ENCODE measurements at regions not wholly inside any gene's neighbourhood (a gene's known extent, or its start where the extent isn't known, plus 50 kb on each side); places are given as distances from the start of the nearest gene placed in this dataset.

DNA sequence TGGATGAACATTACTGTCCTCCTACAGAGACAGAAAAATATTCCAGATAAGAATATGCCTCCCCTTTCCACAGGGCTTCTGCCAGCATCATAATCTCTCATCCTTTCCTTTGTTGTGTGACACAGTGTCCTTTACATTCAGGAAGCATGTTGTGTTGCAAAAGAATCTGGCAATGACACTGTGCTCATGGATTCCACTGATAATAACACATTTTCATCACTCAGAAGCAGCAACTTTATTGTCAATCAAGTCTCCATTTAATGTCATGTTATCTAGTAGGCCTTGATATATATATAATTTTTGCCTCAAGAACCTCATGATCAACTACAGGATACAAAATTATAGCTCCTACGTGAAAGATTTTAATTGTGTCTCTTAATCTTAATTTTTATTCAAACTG is 833.9 kb downstream of the FSTL5 start:
- no peaks in the 10 kb centered on the region for H3K27me3 ChIP-seq (ENCODE audit: control insufficient read depth, insufficient read depth, low read length)

DNA sequence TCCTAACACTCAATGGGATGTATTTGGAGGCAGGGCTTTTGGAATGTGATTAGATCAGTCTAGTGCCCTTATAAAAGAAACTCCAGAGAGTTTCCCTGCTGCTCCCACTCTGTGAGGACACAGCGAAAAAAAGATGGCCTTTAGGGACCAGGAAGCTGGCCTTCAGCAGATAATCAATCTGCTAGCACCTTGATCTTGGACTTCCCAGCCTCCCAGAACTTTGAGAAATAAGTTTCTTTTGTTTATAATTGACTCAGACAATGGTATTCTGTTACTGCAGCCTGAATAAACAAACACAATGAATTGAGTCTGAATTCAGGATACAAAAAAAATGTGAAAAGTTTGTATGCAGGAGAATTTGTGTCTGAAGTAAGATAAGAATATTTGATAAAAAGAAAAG is 842.1 kb downstream of the FSTL5 start:
- no peaks in the 10 kb centered on the region for H3K36me3 ChIP-seq (ENCODE audit: control insufficient read depth in 2 of 3, insufficient read depth in 3 of 3, low read length in 3 of 3)
- no peaks in the 10 kb centered on the region for H3K9me3 ChIP-seq (ENCODE audit: control insufficient read depth in 2 of 3, insufficient read depth in 1 of 3, low read length in 3 of 3)
- no peak overlapping the region for H3K9ac ChIP-seq (ENCODE audit: low read length in 3 of 3)
- intact Hi-C loops (cut with DNase I) = no loop called here
- H3K27me3 ChIP-seq (ENCODE audit: control insufficient read depth, insufficient read depth, low read length) = no peaks in the 10 kb centered on the region
- FAIRE-seq (no peak), DNase-seq (no peak)
- TF ChIP-seq, protein P1, sequence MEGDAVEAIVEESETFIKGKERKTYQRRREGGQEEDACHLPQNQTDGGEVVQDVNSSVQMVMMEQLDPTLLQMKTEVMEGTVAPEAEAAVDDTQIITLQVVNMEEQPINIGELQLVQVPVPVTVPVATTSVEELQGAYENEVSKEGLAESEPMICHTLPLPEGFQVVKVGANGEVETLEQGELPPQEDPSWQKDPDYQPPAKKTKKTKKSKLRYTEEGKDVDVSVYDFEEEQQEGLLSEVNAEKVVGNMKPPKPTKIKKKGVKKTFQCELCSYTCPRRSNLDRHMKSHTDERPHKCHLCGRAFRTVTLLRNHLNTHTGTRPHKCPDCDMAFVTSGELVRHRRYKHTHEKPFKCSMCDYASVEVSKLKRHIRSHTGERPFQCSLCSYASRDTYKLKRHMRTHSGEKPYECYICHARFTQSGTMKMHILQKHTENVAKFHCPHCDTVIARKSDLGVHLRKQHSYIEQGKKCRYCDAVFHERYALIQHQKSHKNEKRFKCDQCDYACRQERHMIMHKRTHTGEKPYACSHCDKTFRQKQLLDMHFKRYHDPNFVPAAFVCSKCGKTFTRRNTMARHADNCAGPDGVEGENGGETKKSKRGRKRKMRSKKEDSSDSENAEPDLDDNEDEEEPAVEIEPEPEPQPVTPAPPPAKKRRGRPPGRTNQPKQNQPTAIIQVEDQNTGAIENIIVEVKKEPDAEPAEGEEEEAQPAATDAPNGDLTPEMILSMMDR (IDR thresholded peaks at IDR 0.05; ENCODE audit: borderline replicate concordance, extremely low read depth, insufficient read depth) = no peak
- H3K4me3 ChIP-seq (ENCODE audit: low read length in 3 of 3) = no peak overlapping the region
- no peak overlapping the region for H3K27ac ChIP-seq (ENCODE audit: low read depth in 2 of 2, low read length in 2 of 2)
- H3K4me1 ChIP-seq (ENCODE audit: control insufficient read depth in 2 of 3, insufficient read depth in 2 of 3, low read depth in 1 of 3, low read length in 3 of 3) = no peaks in the 10 kb centered on the region

More for the DNA sequence above, 833.9 kb downstream of the FSTL5 start:
- FAIRE-seq (no peak), DNase-seq (no peak)
- Histone ChIP-seq H3K9ac (ENCODE audit: low read length in 3 of 3) (no peak overlapping the region), H3K4me1 (ENCODE audit: control insufficient read depth in 2 of 3, insufficient read depth in 2 of 3, low read depth in 1 of 3, low read length in 3 of 3) (no peaks in the 10 kb centered on the region), H3K9me3 (ENCODE audit: control insufficient read depth in 2 of 3, insufficient read depth in 1 of 3, low read length in 3 of 3) (no peaks in the 10 kb centered on the region), H3K4me3 (ENCODE audit: low read length in 3 of 3) (no peak overlapping the region), H3K36me3 (ENCODE audit: control insufficient read depth in 2 of 3, insufficient read depth in 3 of 3, low read length in 3 of 3) (no peaks in the 10 kb centered on the region), H3K27ac (ENCODE audit: low read depth in 2 of 2, low read length in 2 of 2) (no peak overlapping the region)
- intact Hi-C loops (cut with DNase I) = no loop called here
- TF ChIP-seq, protein P1 (IDR thresholded peaks at IDR 0.05; ENCODE audit: borderline replicate concordance, extremely low read depth, insufficient read depth) = no peak

- Histone ChIP-seq H3K4me1 (ENCODE audit: control insufficient read depth in 2 of 3, insufficient read depth in 2 of 3, low read depth in 1 of 3, low read length in 3 of 3) (no peaks in the 10 kb centered on the region), H3K36me3 (ENCODE audit: control insufficient read depth in 2 of 3, insufficient read depth in 3 of 3, low read length in 3 of 3) (no peaks in the 10 kb centered on the region), H3K9ac (ENCODE audit: low read length in 3 of 3) (no peak overlapping the region), H3K9me3 (ENCODE audit: control insufficient read depth in 2 of 3, insufficient read depth in 1 of 3, low read length in 3 of 3) (no peaks in the 10 kb centered on the region), H3K4me3 (ENCODE audit: low read length in 3 of 3) (no peak overlapping the region), H3K27ac (ENCODE audit: low read depth in 2 of 2, low read length in 2 of 2) (no peak overlapping the region), H3K27me3 (ENCODE audit: control insufficient read depth, insufficient read depth, low read length) (no peaks in the 10 kb centered on the region)
- no peak for FAIRE-seq
- DNase-seq = peak in 2 of 5 donors; percentile 12 to 32
- intact Hi-C loops (cut with DNase I) = no loop called here
- TF ChIP-seq, protein P1 (IDR thresholded peaks at IDR 0.05; ENCODE audit: borderline replicate concordance, extremely low read depth, insufficient read depth) = peak; percentile 35
These were observed 843.4 kb downstream of the FSTL5 start for GRCh38 chr4:161320377-161320776.

DNA sequence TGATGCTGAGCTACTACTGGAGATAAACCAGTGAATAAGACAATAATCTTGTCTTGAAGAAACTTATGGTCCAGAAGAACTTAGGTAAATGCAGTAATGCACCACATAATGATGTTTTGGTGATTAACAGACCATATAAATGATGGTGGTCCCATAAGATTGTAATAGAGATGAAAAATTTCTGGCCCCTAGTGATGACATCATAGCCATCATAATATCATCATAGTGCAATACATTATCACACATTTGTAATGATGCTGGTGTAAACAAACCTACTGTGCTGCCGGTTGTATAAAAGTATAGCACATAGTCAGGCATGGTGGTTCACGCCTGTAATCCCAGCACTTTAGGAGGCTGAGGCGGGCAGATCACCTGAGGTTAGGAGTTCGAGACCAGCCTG is 846.8 kb downstream of the FSTL5 start:
- Histone ChIP-seq H3K4me1 (ENCODE audit: control insufficient read depth in 2 of 3, insufficient read depth in 2 of 3, low read depth in 1 of 3, low read length in 3 of 3) (no peaks in the 10 kb centered on the region), H3K9ac (ENCODE audit: low read length in 3 of 3) (no peak overlapping the region), H3K27ac (ENCODE audit: low read depth in 2 of 2, low read length in 2 of 2) (no peak overlapping the region), H3K36me3 (ENCODE audit: control insufficient read depth in 2 of 3, insufficient read depth in 3 of 3, low read length in 3 of 3) (no peaks in the 10 kb centered on the region), H3K9me3 (ENCODE audit: control insufficient read depth in 2 of 3, insufficient read depth in 1 of 3, low read length in 3 of 3) (no peaks in the 10 kb centered on the region), H3K4me3 (ENCODE audit: low read length in 3 of 3) (no peak overlapping the region), H3K27me3 (ENCODE audit: control insufficient read depth, insufficient read depth, low read length) (no peaks in the 10 kb centered on the region)
- DNase-seq (no peak), FAIRE-seq (no peak)
- TF ChIP-seq, protein P1 (IDR thresholded peaks at IDR 0.05; ENCODE audit: borderline replicate concordance, extremely low read depth, insufficient read depth) = no peak
- intact Hi-C loops (cut with DNase I) = no loop called here

Data from kidney (tissue), 13 donors.